SK-N-DZ (cell line): ENCODE measurements at regions not wholly inside any gene's neighbourhood (a gene's known extent, or its start where the extent isn't known, plus 50 kb on each side); places are given as distances from the start of the nearest gene placed in this dataset.

Experiments used
- DNase-seq: peaks from one replicate; pipeline ENCODE4 v3.0.0-alpha.2; 2015; ENCODE audit warnings: low spot score

GRCh38 chr5:160508780-160509361 lies 87.2 kb downstream of the PTTG1 start:
- DNase-seq: peak; percentile 69

- DNase-seq: no peak
Measured at GRCh38 chr5:160511280-160511929, 89.8 kb downstream of the PTTG1 start.
